Ammon's horn (tissue), 1 donor: ENCODE measurements at regions not wholly inside any gene's neighbourhood (a gene's known extent, or its start where the extent isn't known, plus 50 kb on each side); places are given as distances from the start of the nearest gene placed in this dataset.
"Not testable (repeated sequence)": the region's sequence is repeated elsewhere in the genome, so short reads cannot be mapped to it uniquely, and the experiment has no call there.

Experiments
- DNase-seq: peaks from one replicate; pipeline ENCODE4 v3.0.0-alpha.2; 2016; ENCODE audit warnings: low spot score

DNA sequence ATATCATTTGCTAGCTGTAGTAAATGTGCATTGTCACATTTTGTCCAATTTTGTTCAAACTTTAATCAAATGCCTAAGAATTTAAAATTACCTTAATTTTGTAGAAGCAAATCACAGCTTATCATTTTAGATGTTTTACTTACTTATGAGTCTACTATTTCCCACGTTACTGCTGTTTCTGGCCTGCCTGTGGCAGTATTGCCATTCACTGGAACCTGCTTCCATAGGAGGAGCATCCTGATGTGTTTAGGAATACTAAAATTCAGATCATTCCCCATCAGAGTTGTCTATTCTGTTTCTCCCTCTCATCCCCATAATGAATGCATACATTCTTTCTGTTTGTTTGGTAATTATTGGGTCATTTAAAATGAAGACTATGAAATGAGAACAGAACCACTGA lies 119.5 kb upstream of the SNRPN start:
- DNase-seq, result no peak

- peak; percentile 31 for DNase-seq
Observed at GRCh38 chr15:24848050-24848449, 106.7 kb upstream of the SNRPN start.

DNA sequence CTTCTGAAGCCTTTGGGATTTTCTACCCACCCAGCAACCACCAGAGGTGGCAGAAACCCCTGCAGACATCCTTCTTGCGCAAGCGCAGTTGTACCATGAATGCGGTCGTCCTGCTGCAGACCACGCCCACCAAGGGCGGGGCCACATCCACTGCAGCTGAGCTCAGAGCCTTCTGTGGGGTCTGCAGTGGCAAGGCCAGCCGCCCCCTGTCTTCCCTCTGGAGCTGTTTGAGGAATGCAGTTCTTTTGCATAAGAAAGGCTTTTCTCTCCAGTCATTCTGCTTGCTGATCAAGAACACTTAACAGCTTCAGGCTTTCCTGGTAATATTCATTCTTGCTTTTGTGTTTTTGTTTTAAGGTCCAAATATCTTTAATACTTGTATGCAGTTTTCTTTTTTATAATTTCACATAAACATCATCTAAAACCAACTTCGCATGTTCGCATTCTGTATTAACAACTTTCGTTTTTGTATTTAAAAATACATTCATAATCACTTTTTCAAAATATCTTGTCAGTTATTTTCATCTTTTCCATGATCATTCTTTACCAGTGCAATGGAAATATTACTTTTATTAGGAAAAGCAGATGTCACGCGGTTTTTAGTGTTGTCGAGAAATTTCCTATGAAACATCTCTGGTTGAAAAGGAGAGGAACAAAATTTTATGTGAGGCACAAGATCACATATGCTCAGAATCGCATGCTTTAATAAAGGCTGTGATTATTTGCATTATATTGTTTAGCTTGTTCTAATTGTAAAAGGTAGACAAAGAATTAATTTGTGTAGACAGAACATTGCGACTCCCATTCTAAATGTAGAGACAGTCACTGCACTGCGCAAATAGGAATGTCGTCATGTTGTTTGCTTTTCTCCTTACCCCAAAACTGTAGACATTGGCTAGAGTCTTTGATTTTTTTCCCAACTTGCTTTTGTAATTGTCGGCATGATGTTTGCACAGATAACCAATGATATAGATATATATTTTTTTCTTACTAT lies 98.1 kb upstream of the SNRPN start:
- DNase-seq, result peak; percentile 48

GRCh38 chr15:24857763-24858162 lies 97.0 kb upstream of the SNRPN start:
- DNase-seq, result no peak

GRCh38 chr15:24858183-24858582 lies 96.6 kb upstream of the SNRPN start:
- DNase-seq, result not testable (repeated sequence)

GRCh38 chr15:24858737-24859601 lies 95.8 kb upstream of the SNRPN start:
- DNase-seq, result no peak

DNA sequence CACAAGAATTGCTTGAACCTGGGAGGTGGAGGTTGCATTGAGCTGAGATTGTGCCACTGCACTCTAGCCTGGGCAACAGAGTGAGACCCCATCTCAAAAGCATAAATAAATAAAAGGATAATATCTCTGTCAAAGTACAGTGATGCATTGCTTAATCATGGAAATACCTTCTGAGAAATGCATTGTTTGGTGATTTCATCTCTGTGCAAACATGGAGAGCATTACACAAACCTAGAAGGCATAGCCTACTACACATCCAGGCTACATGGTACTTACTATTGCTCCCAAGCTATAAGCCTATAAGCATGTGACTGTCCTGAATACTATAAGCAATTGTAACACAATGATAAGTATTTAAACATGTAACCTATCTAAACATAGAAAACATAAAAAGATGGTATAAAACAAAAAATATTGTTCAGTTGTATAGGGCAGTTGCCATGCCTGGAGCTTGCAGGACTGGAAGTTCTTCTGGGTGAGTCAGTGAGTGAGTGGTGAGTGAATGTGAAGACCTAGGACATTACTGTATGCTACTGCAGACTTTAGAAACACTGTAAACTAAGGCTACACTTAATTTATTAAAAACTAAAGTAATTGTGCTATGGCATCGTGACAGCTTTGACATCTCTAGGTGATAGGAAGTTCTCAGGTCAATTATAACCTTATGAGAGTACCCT lies 93.6 kb upstream of the SNRPN start:
- no peak for DNase-seq

GRCh38 chr15:24862726-24863521 lies 91.9 kb upstream of the SNRPN start:
- no peak for DNase-seq

- DNase-seq, result no peak
Observed at GRCh38 chr15:24865303-24865702, 89.5 kb upstream of the SNRPN start.

DNA sequence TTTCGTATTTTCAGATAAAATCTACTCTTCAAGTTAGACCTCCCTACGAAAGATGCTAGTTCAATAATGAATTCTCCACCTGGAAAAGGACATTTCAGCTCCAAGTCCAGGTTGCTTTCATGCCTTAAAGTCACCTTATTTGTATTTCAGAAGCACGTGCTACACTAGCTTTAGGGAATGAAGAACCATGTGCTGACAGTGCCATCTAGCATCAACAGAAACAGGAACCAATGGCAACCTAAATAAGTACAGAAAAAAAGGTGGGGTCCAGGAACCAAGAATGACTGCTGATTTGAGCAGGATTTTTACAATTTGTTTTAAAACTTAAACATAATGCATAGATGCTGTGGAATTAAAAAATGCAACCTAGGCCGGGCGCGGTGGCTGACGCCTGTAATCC lies 77.6 kb upstream of the SNRPN start:
- no peak for DNase-seq

GRCh38 chr15:24878153-24878552 lies 76.6 kb upstream of the SNRPN start:
- peak; percentile 5 for DNase-seq

DNA sequence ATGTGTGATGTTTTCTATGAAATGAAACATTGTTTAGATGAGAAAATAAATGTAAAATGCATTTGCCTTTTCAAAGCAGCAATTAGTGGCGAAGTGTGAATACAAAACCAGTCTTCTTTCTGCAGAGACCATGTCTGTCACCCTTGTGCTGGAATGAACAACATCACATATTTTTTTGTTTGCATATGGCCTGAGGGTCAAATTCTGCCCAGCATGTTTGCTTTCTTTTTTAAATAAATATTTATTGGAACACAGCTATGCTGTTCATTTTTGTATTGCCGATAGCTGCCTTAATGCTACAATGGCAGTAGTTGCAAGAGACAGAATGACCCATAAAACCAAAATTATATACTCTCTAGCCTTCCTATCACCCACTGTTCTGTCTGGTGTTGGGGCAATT lies 75.3 kb upstream of the SNRPN start:
- no peak for DNase-seq

- no peak for DNase-seq
Observed at GRCh38 chr15:24880663-24881062, 74.1 kb upstream of the SNRPN start.

GRCh38 chr15:24886538-24886937 lies 68.2 kb upstream of the SNRPN start:
- no peak for DNase-seq

GRCh38 chr15:24898715-24899272 lies 56.0 kb upstream of the SNRPN start:
- no peak for DNase-seq

GRCh38 chr15:24899367-24899766 lies 55.4 kb upstream of the SNRPN start:
- no peak for DNase-seq

GRCh38 chr15:24899795-24900194 lies 55.0 kb upstream of the SNRPN start:
- no peak for DNase-seq

DNA sequence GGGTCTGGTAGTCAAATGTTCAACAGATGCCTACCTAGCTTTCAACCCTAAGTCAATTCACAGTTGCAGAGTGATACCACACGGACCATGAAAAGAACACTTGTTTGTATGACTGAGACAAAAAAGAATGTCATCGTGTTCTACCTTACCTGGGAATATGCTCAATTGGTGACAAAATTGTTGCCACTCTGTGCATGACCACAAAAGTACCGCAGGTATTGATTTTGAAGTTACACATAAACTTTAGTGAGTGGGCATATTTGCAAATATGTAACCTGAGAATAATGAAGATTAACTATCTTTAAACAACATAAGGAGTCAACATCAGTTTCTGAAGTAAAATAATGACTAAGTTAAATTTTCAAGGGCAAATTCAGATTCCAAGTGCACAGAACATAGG lies 53.4 kb upstream of the SNRPN start:
- no peak for DNase-seq
